Astrocyte (in vitro differentiated cells and primary cell): ENCODE measurements at regions not wholly inside any gene's neighbourhood (a gene's known extent, or its start where the extent isn't known, plus 50 kb on each side); places are given as distances from the start of the nearest gene placed in this dataset.

Experiments
- DNase-seq: peaks from one replicate; pipeline ENCODE4 v3.0.0-alpha.2; 2010; ENCODE audit warnings: low read depth
- FAIRE-seq: peaks from 2 replicates; lab custom pipeline; 2011; peaks lifted over from hg19 to GRCh38; lab: Jason Lieb, UNC
- H2AFZ ChIP-seq: 2 replicates; pipeline ENCODE4 v1.6.0; 2012; ENCODE audit warnings: low read depth, low read length, inconsistent platforms
- H3K27ac ChIP-seq: 2 replicates; pipeline ENCODE4 v1.5.1; 2011; ENCODE audit warnings: low read depth, low read length, inconsistent platforms
- H3K27me3 ChIP-seq: 2 replicates; pipeline ENCODE4 v1.6.0; 2011; ENCODE audit warnings: low read length, inconsistent platforms; ENCODE audit not compliant: insufficient read depth
- H3K36me3 ChIP-seq: 2 replicates; pipeline ENCODE4 v1.5.1; 2011; ENCODE audit warnings: low read length, inconsistent platforms; ENCODE audit not compliant: insufficient read depth
- H3K4me1 ChIP-seq: 2 replicates; pipeline ENCODE4 v1.5.1; 2011; ENCODE audit warnings: low read length, inconsistent platforms; ENCODE audit not compliant: insufficient read depth
- H3K4me2 ChIP-seq: 2 replicates; pipeline ENCODE4 v1.6.0; 2012; ENCODE audit warnings: low read length, inconsistent platforms
- H3K4me3 ChIP-seq: 2 replicates; pipeline ENCODE4 v1.5.1; 2011; ENCODE audit warnings: low read depth, mild to moderate bottlenecking, low read length, inconsistent platforms; ENCODE audit not compliant: insufficient read depth
- H3K79me2 ChIP-seq: 2 replicates; pipeline ENCODE4 v1.6.0; 2012; ENCODE audit warnings: mild to moderate bottlenecking, low read length, inconsistent platforms; ENCODE audit not compliant: insufficient read depth
- H3K9ac ChIP-seq: 2 replicates; pipeline ENCODE4 v1.6.0; 2012; ENCODE audit warnings: mild to moderate bottlenecking, low read length, inconsistent platforms
- H3K9me3 ChIP-seq: 2 replicates; pipeline ENCODE4 v1.5.1; 2012; ENCODE audit warnings: low read depth, mild to moderate bottlenecking, low read length, inconsistent platforms; ENCODE audit not compliant: insufficient read depth
- H4K20me1 ChIP-seq: 2 replicates; pipeline ENCODE4 v1.6.0; 2012; ENCODE audit warnings: low read length, inconsistent platforms; ENCODE audit not compliant: insufficient read depth
- H3K27ac Mint-ChIP-seq: one replicate; pipeline ENCODE4 v1.8.0; 2021; ENCODE audit warnings: mild to moderate bottlenecking, mixed read lengths; ENCODE audit not compliant: unreplicated experiment
- H3K27me3 Mint-ChIP-seq: one replicate; pipeline ENCODE4 v1.8.0; 2021; ENCODE audit warnings: low read depth, mixed read lengths; ENCODE audit not compliant: unreplicated experiment
- H3K36me3 Mint-ChIP-seq: one replicate; pipeline ENCODE4 v1.8.0; 2021; ENCODE audit warnings: low read depth, mixed read lengths; ENCODE audit not compliant: unreplicated experiment
- H3K4me1 Mint-ChIP-seq: one replicate; pipeline ENCODE4 v1.8.0; 2021; ENCODE audit warnings: low read depth, mixed read lengths; ENCODE audit not compliant: unreplicated experiment
- H3K4me3 Mint-ChIP-seq: one replicate; pipeline ENCODE4 v1.8.0; 2021; ENCODE audit warnings: mild to moderate bottlenecking, moderate library complexity, mixed read lengths; ENCODE audit not compliant: unreplicated experiment
- H3K9me3 Mint-ChIP-seq: one replicate; pipeline ENCODE4 v1.8.0; 2021; ENCODE audit warnings: mild to moderate bottlenecking, mixed read lengths; ENCODE audit not compliant: unreplicated experiment
- EZH2 ChIP-seq: IDR thresholded peaks from 2 replicates; pipeline ENCODE4 v1.6.1; 2012; ENCODE audit warnings: mild to moderate bottlenecking, low read length, inconsistent platforms; ENCODE audit not compliant: insufficient read depth
- TF ChIP-seq, protein P1 (sequence below): IDR thresholded peaks from 2 replicates; pipeline ENCODE4 v1.5.1; 2011; ENCODE audit warnings: low read depth, mild to moderate bottlenecking, inconsistent platforms, low read length, moderate library complexity; ENCODE audit not compliant: insufficient read depth

- Histone ChIP-seq H3K4me1 (no peaks in the 10 kb centered on the region), H3K79me2 (no peaks in the 10 kb centered on the region), H2AFZ (no peak overlapping the region), H3K36me3 (no peaks in the 10 kb centered on the region), H3K4me3 (no peak overlapping the region), H4K20me1 (no peaks in the 10 kb centered on the region), H3K9ac (no peak overlapping the region), H3K4me2 (no peak overlapping the region), H3K27me3 (no peaks in the 10 kb centered on the region), H3K27ac (no peak overlapping the region), H3K9me3 (no peaks in the 10 kb centered on the region)
- TF ChIP-seq EZH2 = no peak
- TF ChIP-seq, protein P1, sequence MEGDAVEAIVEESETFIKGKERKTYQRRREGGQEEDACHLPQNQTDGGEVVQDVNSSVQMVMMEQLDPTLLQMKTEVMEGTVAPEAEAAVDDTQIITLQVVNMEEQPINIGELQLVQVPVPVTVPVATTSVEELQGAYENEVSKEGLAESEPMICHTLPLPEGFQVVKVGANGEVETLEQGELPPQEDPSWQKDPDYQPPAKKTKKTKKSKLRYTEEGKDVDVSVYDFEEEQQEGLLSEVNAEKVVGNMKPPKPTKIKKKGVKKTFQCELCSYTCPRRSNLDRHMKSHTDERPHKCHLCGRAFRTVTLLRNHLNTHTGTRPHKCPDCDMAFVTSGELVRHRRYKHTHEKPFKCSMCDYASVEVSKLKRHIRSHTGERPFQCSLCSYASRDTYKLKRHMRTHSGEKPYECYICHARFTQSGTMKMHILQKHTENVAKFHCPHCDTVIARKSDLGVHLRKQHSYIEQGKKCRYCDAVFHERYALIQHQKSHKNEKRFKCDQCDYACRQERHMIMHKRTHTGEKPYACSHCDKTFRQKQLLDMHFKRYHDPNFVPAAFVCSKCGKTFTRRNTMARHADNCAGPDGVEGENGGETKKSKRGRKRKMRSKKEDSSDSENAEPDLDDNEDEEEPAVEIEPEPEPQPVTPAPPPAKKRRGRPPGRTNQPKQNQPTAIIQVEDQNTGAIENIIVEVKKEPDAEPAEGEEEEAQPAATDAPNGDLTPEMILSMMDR = no peak
- no peak for FAIRE-seq
- peak; percentile 26 for DNase-seq
- Mint-ChIP-seq H3K36me3 (no peaks in the 10 kb centered on the region), H3K4me3 (no peak overlapping the region), H3K9me3 (no peaks in the 10 kb centered on the region), H3K4me1 (no peaks in the 10 kb centered on the region), H3K27me3 (no peaks in the 10 kb centered on the region), H3K27ac (no peak overlapping the region)
Observed at GRCh38 chr4:157741642-157742041, 431.2 kb downstream of the GASK1B start.

DNA sequence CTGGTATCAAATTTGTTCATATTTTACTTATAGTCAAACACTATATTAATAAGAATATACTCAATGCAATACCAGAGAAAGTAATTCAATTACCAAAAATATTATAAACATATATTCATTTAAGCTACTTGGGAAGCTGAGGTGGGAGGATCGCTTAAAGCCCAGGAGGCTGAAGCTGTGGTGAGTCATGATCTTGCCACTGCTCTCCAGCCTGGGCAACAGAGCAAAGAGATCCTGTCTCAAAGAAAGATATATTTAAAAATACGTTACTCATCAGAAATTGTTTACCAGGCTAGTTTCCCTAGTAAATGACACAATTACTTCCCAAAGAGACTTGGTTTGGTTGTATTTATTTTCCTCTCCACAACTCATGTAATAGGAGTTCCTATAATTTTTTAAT, 433.6 kb downstream of the GASK1B start:
- H3K79me2 ChIP-seq = no peaks in the 10 kb centered on the region
- Mint-ChIP-seq H3K4me1 (no peaks in the 10 kb centered on the region), H3K27ac (no peak overlapping the region), H3K27me3 (no peaks in the 10 kb centered on the region), H3K4me3 (no peak overlapping the region), H3K9me3 (no peaks in the 10 kb centered on the region), H3K36me3 (no peaks in the 10 kb centered on the region)
- TF ChIP-seq, protein P1 = no peak
- no peak for TF ChIP-seq EZH2
- H2AFZ ChIP-seq = no peak overlapping the region
- H3K9ac ChIP-seq = no peak overlapping the region
- FAIRE-seq (no peak), DNase-seq (peak; percentile 26)
- no peak overlapping the region for H3K27ac ChIP-seq
- H3K36me3 ChIP-seq = no peaks in the 10 kb centered on the region
- no peaks in the 10 kb centered on the region for H3K9me3 ChIP-seq
- H4K20me1 ChIP-seq = no peaks in the 10 kb centered on the region
- H3K4me2 ChIP-seq = no peak overlapping the region
- no peaks in the 10 kb centered on the region for H3K4me1 ChIP-seq
- no peaks in the 10 kb centered on the region for H3K27me3 ChIP-seq
- H3K4me3 ChIP-seq = no peak overlapping the region

- H3K36me3 ChIP-seq = no peaks in the 10 kb centered on the region
- Mint-ChIP-seq H3K27ac (no peak overlapping the region), H3K27me3 (no peaks in the 10 kb centered on the region), H3K4me3 (no peak overlapping the region), H3K4me1 (no peaks in the 10 kb centered on the region), H3K36me3 (peaks cover 2% of the 10 kb centered on the region), H3K9me3 (no peaks in the 10 kb centered on the region)
- no peaks in the 10 kb centered on the region for H3K4me1 ChIP-seq
- H3K9me3 ChIP-seq = no peaks in the 10 kb centered on the region
- no peaks in the 10 kb centered on the region for H3K79me2 ChIP-seq
- H3K4me2 ChIP-seq = no peak overlapping the region
- no peak overlapping the region for H2AFZ ChIP-seq
- H4K20me1 ChIP-seq = no peaks in the 10 kb centered on the region
- no peak for TF ChIP-seq EZH2
- TF ChIP-seq, protein P1 = no peak
- H3K4me3 ChIP-seq = no peak overlapping the region
- H3K27me3 ChIP-seq = no peaks in the 10 kb centered on the region
- H3K27ac ChIP-seq = no peak overlapping the region
- H3K9ac ChIP-seq = no peak overlapping the region
- DNase-seq = no peak
- FAIRE-seq = no peak
Observed at GRCh38 chr4:157728215-157728614, 444.6 kb downstream of the GASK1B start.
